ENCODE measurements at regions not wholly inside any gene's neighbourhood (a gene's known extent, or its start where the extent isn't known, plus 50 kb on each side); places are given as distances from the start of the nearest gene placed in this dataset.

DNA sequence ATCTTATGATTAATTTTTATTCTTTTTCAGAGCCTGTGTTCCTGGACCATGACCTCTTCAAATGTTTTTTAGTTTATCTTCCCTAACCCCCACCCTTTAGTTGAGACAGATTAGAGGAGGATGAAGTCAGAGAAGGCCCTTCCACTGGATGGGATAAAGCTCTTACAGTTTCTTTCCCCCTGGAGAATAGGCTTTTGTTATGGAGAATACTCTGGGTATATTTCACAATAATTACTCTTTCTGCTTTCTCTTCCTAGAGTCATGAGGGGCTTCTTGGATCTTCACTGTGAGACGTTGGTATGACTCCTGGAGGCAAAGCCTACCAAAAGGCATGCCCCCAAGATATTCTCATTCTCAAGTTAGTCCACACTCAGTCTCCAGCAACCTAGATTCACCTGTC lies 144.4 kb upstream of the THRB start:
- H3K4me2 ChIP-seq (replicated peaks; ENCODE audit: extremely low read depth, low read length, poor library complexity, severe bottlenecking): no peak overlapping the region
- peaks cover 0 to 9% (median 4%) of the 10 kb centered on the region in 7 donors for H3K9me3 Mint-ChIP-seq
- DNase-seq: no peak
- H3K27me3 ChIP-seq (ENCODE audit: control insufficient read depth in 2 of 2, insufficient read depth in 2 of 2, low read length in 2 of 2): no peaks in the 10 kb centered on the region
- no peaks in the 10 kb centered on the region for H4K20me1 ChIP-seq (ENCODE audit: insufficient read depth, low read length)
- no peak overlapping the region for H2AFZ ChIP-seq (ENCODE audit: insufficient read depth, low read depth, low read length, poor library complexity, severe bottlenecking)
- no peaks in the 10 kb centered on the region for H3K9me3 ChIP-seq (replicated peaks in 1 of 2; ENCODE audit: control insufficient read depth in 1 of 2, insufficient read depth in 1 of 2, low read length in 2 of 2)
- TF ChIP-seq, protein P1, sequence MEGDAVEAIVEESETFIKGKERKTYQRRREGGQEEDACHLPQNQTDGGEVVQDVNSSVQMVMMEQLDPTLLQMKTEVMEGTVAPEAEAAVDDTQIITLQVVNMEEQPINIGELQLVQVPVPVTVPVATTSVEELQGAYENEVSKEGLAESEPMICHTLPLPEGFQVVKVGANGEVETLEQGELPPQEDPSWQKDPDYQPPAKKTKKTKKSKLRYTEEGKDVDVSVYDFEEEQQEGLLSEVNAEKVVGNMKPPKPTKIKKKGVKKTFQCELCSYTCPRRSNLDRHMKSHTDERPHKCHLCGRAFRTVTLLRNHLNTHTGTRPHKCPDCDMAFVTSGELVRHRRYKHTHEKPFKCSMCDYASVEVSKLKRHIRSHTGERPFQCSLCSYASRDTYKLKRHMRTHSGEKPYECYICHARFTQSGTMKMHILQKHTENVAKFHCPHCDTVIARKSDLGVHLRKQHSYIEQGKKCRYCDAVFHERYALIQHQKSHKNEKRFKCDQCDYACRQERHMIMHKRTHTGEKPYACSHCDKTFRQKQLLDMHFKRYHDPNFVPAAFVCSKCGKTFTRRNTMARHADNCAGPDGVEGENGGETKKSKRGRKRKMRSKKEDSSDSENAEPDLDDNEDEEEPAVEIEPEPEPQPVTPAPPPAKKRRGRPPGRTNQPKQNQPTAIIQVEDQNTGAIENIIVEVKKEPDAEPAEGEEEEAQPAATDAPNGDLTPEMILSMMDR (IDR thresholded peaks at IDR 0.05): no peak
- no peak overlapping the region for H3K27ac ChIP-seq (ENCODE audit: low read depth in 1 of 2, low read length in 2 of 2)
- H3K36me3 ChIP-seq (replicated peaks in 1 of 2; ENCODE audit: control insufficient read depth in 1 of 2, insufficient read depth in 2 of 2, low read length in 2 of 2): no peaks in the 10 kb centered on the region
- no peaks in the 10 kb centered on the region for H3K36me3 Mint-ChIP-seq
- no peak overlapping the region for H3K9ac ChIP-seq (ENCODE audit: insufficient read depth, low read length, poor library complexity, severe bottlenecking)
- 67% methylated on average over 1 of the region's 1 CpG for WGBS (ENCODE audit: insufficient coverage)
- no peak overlapping the region for H3K27ac Mint-ChIP-seq
- intact Hi-C loops (cut with micrococcal nuclease): no loop called here
- H3K4me1 Mint-ChIP-seq: peaks cover 5% of the 10 kb centered on the region
- H3K4me3 ChIP-seq (replicated peaks in 1 of 3; ENCODE audit: low read depth in 2 of 3, low read length in 3 of 3): no peak overlapping the region
- H3K4me3 Mint-ChIP-seq: no peak overlapping the region
- H3K4me1 ChIP-seq (ENCODE audit: control insufficient read depth in 1 of 2, insufficient read depth in 2 of 2, low read length in 2 of 2): no peaks in the 10 kb centered on the region
- H3K27me3 Mint-ChIP-seq (ENCODE audit: low read depth in 3 of 3): peaks cover 0 to 4% (median 0%) of the 10 kb centered on the region in 3 donors
- H3K79me2 ChIP-seq (ENCODE audit: insufficient read depth, low read length): no peaks in the 10 kb centered on the region

DNA sequence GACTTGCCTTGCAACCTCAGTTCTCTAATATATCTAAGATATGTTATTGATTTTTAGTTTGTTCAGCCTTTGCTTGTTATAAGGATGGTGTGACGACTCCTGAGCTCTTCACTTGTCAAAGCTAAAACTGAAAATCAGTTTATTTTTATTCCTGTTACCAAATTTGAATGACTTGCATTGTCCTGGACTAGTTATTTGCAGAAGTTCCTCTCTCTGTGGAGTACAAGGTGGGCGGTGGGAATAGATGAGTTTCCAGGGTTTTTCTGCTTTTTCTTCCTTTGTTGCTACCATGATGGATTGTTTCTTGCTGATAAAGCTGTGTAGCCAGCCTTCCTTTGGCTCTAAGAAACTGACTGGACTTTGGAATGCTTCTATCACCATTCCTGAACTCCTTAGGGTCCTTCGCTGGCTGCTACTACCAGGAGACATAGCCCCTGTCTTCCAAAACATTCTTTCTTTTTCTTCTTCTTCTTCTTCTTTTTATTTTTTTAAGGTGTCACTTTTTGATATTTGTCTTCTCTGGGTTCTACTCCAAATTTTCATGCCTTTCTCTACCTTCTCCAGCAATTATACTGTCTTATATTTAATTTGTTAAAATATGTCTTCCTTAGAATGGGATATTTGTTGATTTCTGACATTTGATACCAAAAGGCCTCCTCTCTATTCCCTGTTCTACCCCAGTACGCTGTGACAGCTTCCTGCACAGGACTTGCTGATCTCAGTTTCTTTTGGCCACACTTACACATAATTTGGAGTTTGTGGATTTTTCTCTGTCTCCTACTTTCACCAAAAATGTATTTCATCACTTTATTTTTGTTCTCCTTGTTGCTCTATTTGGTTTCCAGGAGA lies 145.1 kb upstream of the THRB start:
- intact Hi-C loops (cut with micrococcal nuclease): no loop called here

More for the DNA sequence above, 145.1 kb upstream of the THRB start:
- H3K4me3 Mint-ChIP-seq: no peak overlapping the region
- H2AFZ ChIP-seq (ENCODE audit: insufficient read depth, low read depth, low read length, poor library complexity, severe bottlenecking): no peak overlapping the region
- H3K27ac Mint-ChIP-seq: no peak overlapping the region
- no peaks in the 10 kb centered on the region for H3K4me1 ChIP-seq (ENCODE audit: control insufficient read depth in 1 of 2, insufficient read depth in 2 of 2, low read length in 2 of 2)
- no peaks in the 10 kb centered on the region for H3K36me3 ChIP-seq (replicated peaks in 1 of 2; ENCODE audit: control insufficient read depth in 1 of 2, insufficient read depth in 2 of 2, low read length in 2 of 2)
- no peak overlapping the region for H3K4me2 ChIP-seq (replicated peaks; ENCODE audit: extremely low read depth, low read length, poor library complexity, severe bottlenecking)
- H3K9me3 Mint-ChIP-seq: peaks cover 0 to 8% (median 4%) of the 10 kb centered on the region in 7 donors
- H3K79me2 ChIP-seq (ENCODE audit: insufficient read depth, low read length): no peaks in the 10 kb centered on the region
- no peak overlapping the region for H3K9ac ChIP-seq (ENCODE audit: insufficient read depth, low read length, poor library complexity, severe bottlenecking)
- no peaks in the 10 kb centered on the region for H3K27me3 ChIP-seq (ENCODE audit: control insufficient read depth in 2 of 2, insufficient read depth in 2 of 2, low read length in 2 of 2)
- peaks cover 0 to 4% (median 0%) of the 10 kb centered on the region in 3 donors for H3K27me3 Mint-ChIP-seq (ENCODE audit: low read depth in 3 of 3)
- WGBS (ENCODE audit: insufficient coverage): 100% methylated on average over 1 of the region's 4 CpGs
- no peak overlapping the region for H3K4me3 ChIP-seq (replicated peaks in 1 of 3; ENCODE audit: low read depth in 2 of 3, low read length in 3 of 3)
- no peak for DNase-seq
- no peaks in the 10 kb centered on the region for H3K9me3 ChIP-seq (replicated peaks in 1 of 2; ENCODE audit: control insufficient read depth in 1 of 2, insufficient read depth in 1 of 2, low read length in 2 of 2)
- H4K20me1 ChIP-seq (ENCODE audit: insufficient read depth, low read length): no peaks in the 10 kb centered on the region
- H3K27ac ChIP-seq (ENCODE audit: low read depth in 1 of 2, low read length in 2 of 2): no peak overlapping the region
- H3K4me1 Mint-ChIP-seq: peaks cover 5% of the 10 kb centered on the region
- TF ChIP-seq, protein P1 (IDR thresholded peaks at IDR 0.05): no peak
- no peaks in the 10 kb centered on the region for H3K36me3 Mint-ChIP-seq

Data from CD14-positive monocyte (primary cell).